Thoracic aorta (tissue), 2 donors: ENCODE measurements at regions not wholly inside any gene's neighbourhood (a gene's known extent, or its start where the extent isn't known, plus 50 kb on each side); places are given as distances from the start of the nearest gene placed in this dataset.

Source experiments
- ATAC-seq: fragments of 150-250 bp; one replicate; pipeline ENCODE4 v1.8.0; 2017; ENCODE audit warnings: low read depth; ENCODE audit not compliant: insufficient number of reproducible peaks, low FRiP score
- DNase-seq: peaks from one replicate; pipeline ENCODE4 v3.0.0-alpha.2; 2020; ENCODE audit warnings: low spot score
- H3K27ac ChIP-seq, 2 donors: fragments of 200-600 bp; sonication (generic); 1 replicate in 1 of 2; 2 replicates in 1 of 2; pipeline ENCODE4 v1.5.1; 2016; ENCODE audit warnings: mild to moderate bottlenecking in 2 of 2, moderate library complexity in 2 of 2
- H3K27me3 ChIP-seq: fragments of 200-600 bp; sonication (generic); replicated peaks from 2 replicates; pipeline ENCODE4 v1.6.0; 2016; ENCODE audit warnings: mild to moderate bottlenecking; ENCODE audit not compliant: insufficient read depth
- H3K36me3 ChIP-seq: fragments of 200-600 bp; sonication (generic); one replicate; pipeline ENCODE4 v1.5.1; 2016
- H3K4me1 ChIP-seq, 2 donors: fragments of 200-600 bp; sonication (generic); 1 replicate in 1 of 2; 2 replicates in 1 of 2; pipeline versions ENCODE4 v1.5.1 to v1.6.0; 2016; ENCODE audit warnings: low read depth in 2 of 2, mild to moderate bottlenecking in 1 of 2; ENCODE audit not compliant: control insufficient read depth in 1 of 2
- H3K4me3 ChIP-seq: fragments of 200-600 bp; sonication (generic); 2 replicates; pipeline ENCODE4 v1.5.1; 2016; ENCODE audit warnings: mild to moderate bottlenecking
- H3K9me3 ChIP-seq: fragments of 200-600 bp; sonication (generic); 2 replicates; pipeline ENCODE4 v1.5.1; 2016
- CTCF ChIP-seq: fragments of 200-600 bp; sonication (generic); IDR thresholded peaks from one replicate; pipeline ENCODE4 v1.5.1; 2019; ENCODE audit warnings: antibody characterized with exemption

- no peak overlapping the region for H3K27ac ChIP-seq
- no peak overlapping the region for H3K4me3 ChIP-seq
- ATAC-seq: no peak
- no peak for DNase-seq
- peaks cover 3 to 6% of the 10 kb centered on the region in 2 donors for H3K4me1 ChIP-seq
- no peaks in the 10 kb centered on the region for H3K9me3 ChIP-seq
- H3K36me3 ChIP-seq: no peaks in the 10 kb centered on the region
- TF ChIP-seq CTCF: no peak
- no peaks in the 10 kb centered on the region for H3K27me3 ChIP-seq
These were observed 405.6 kb downstream of the BRINP1 start for GRCh38 chr9:118963674-118964073.

GRCh38 chr9:118967901-118968300 lies 401.3 kb downstream of the BRINP1 start:
- no peak for ATAC-seq
- Histone ChIP-seq H3K4me3 (no peak overlapping the region), H3K27ac (no peak overlapping the region), H3K9me3 (no peaks in the 10 kb centered on the region), H3K36me3 (no peaks in the 10 kb centered on the region), H3K27me3 (no peaks in the 10 kb centered on the region), H3K4me1 (no peaks in the 10 kb centered on the region)
- TF ChIP-seq CTCF: no peak
- no peak for DNase-seq

- DNase-seq (no peak), ATAC-seq (no peak)
- H3K4me3 ChIP-seq: no peak overlapping the region
- TF ChIP-seq CTCF: no peak
- H3K9me3 ChIP-seq: no peaks in the 10 kb centered on the region
- H3K36me3 ChIP-seq: no peaks in the 10 kb centered on the region
- no peak overlapping the region for H3K27ac ChIP-seq
- H3K27me3 ChIP-seq: no peaks in the 10 kb centered on the region
- no peaks in the 10 kb centered on the region for H3K4me1 ChIP-seq
These were observed 393.5 kb downstream of the BRINP1 start for GRCh38 chr9:118975736-118976135.

- H3K36me3 ChIP-seq: no peaks in the 10 kb centered on the region
These were observed 393.1 kb downstream of the BRINP1 start for GRCh38 chr9:118976160-118976559.

GRCh38 chr9:118984607-118985006 lies 384.6 kb downstream of the BRINP1 start:
- TF ChIP-seq CTCF: no peak
- no peaks in the 10 kb centered on the region for H3K4me1 ChIP-seq
- H3K27me3 ChIP-seq: no peaks in the 10 kb centered on the region
- no peaks in the 10 kb centered on the region for H3K36me3 ChIP-seq
- DNase-seq: no peak
- ATAC-seq: no peak
- H3K9me3 ChIP-seq: no peaks in the 10 kb centered on the region
- H3K4me3 ChIP-seq: no peak overlapping the region
- H3K27ac ChIP-seq: no peak overlapping the region

More at GRCh38 chr9:118976160-118976559, 393.1 kb downstream of the BRINP1 start:
- no peaks in the 10 kb centered on the region for H3K4me1 ChIP-seq
- DNase-seq: no peak
- no peak for TF ChIP-seq CTCF
- no peaks in the 10 kb centered on the region for H3K27me3 ChIP-seq
- no peak overlapping the region for H3K27ac ChIP-seq
- H3K4me3 ChIP-seq: no peak overlapping the region
- no peaks in the 10 kb centered on the region for H3K9me3 ChIP-seq
- no peak for ATAC-seq
